Stimulated activated naive B cell treated with anti-CD40 and anti-IgM and Interleukin-4, amounts not matched to agents 10 μg/mL and 1 μg/mL and 100 μg/mL, for 72 hours (primary cell): ENCODE measurements at regions not wholly inside any gene's neighbourhood (a gene's known extent, or its start where the extent isn't known, plus 50 kb on each side); places are given as distances from the start of the nearest gene placed in this dataset.
"Not testable (repeated sequence)": the region's sequence is repeated elsewhere in the genome, so short reads cannot be mapped to it uniquely, and the experiment has no call there.

Source experiments
- ATAC-seq, 2 donors: fragments of 150-1000 bp; cut with Tn5 transposase; replicated peaks; 2 replicates each; pipeline ENCODE4 v1.10.0; 2021; ENCODE audit warnings: moderate library complexity in 1 of 2
- DNase-seq: peaks from one replicate; pipeline ENCODE4 v3.0.0; 2021
- H3K27ac Mint-ChIP-seq: one replicate; pipeline ENCODE4 v1.8.0; 2022; ENCODE audit warnings: mild to moderate bottlenecking, mixed read lengths
- H3K27me3 Mint-ChIP-seq, 2 donors: one replicate each; pipeline ENCODE4 v1.8.0; 2022; ENCODE audit warnings: mixed read lengths in 2 of 2
- H3K36me3 Mint-ChIP-seq, 2 donors: one replicate each; pipeline ENCODE4 v1.8.0; 2022; ENCODE audit warnings: mixed read lengths in 2 of 2, mild to moderate bottlenecking in 1 of 2
- H3K4me1 Mint-ChIP-seq, 2 donors: one replicate each; pipeline ENCODE4 v1.8.0; 2022; ENCODE audit warnings: mixed read lengths in 2 of 2, mild to moderate bottlenecking in 1 of 2
- H3K4me3 Mint-ChIP-seq, 2 donors: one replicate each; pipeline ENCODE4 v1.8.0; 2022; ENCODE audit warnings: mild to moderate bottlenecking in 2 of 2, mixed read lengths in 2 of 2, moderate library complexity in 1 of 2
- H3K9me3 Mint-ChIP-seq, 2 donors: one replicate each; pipeline ENCODE4 v1.8.0; 2022; ENCODE audit warnings: mixed read lengths in 2 of 2, mild to moderate bottlenecking in 1 of 2

GRCh38 chr3:107132674-107133073 lies 244.6 kb upstream of the CCDC54 start:
- no peak for ATAC-seq
- H3K27me3 Mint-ChIP-seq = no peaks in the 10 kb centered on the region

GRCh38 chr3:107133891-107134290 lies 243.3 kb upstream of the CCDC54 start:
- no peak for ATAC-seq
- no peaks in the 10 kb centered on the region for H3K36me3 Mint-ChIP-seq
- H3K27ac Mint-ChIP-seq = no peak overlapping the region

More at GRCh38 chr3:107132674-107133073, 244.6 kb upstream of the CCDC54 start:
- Mint-ChIP-seq H3K4me1 (no peaks in the 10 kb centered on the region), H3K27ac (no peak overlapping the region), H3K9me3 (no peaks in the 10 kb centered on the region), H3K36me3 (no peaks in the 10 kb centered on the region), H3K4me3 (no peak overlapping the region)
- no peak for DNase-seq

GRCh38 chr3:107142171-107142570 lies 235.1 kb upstream of the CCDC54 start:
- H3K4me1 Mint-ChIP-seq = peaks cover 0 to 3% of the 10 kb centered on the region in 2 donors

More at GRCh38 chr3:107133891-107134290, 243.3 kb upstream of the CCDC54 start:
- H3K9me3 Mint-ChIP-seq = no peaks in the 10 kb centered on the region
- H3K4me3 Mint-ChIP-seq = no peak overlapping the region
- no peaks in the 10 kb centered on the region for H3K4me1 Mint-ChIP-seq
- DNase-seq = no peak
- H3K27me3 Mint-ChIP-seq = no peaks in the 10 kb centered on the region

GRCh38 chr3:107142786-107143575 lies 234.3 kb upstream of the CCDC54 start:
- ATAC-seq (no peak), DNase-seq (no peak)
- Mint-ChIP-seq H3K9me3 (peaks cover 8 to 15% of the 10 kb centered on the region in 2 donors), H3K27me3 (no peaks in the 10 kb centered on the region), H3K4me3 (no peak overlapping the region), H3K4me1 (peaks cover 0 to 3% of the 10 kb centered on the region in 2 donors), H3K36me3 (no peaks in the 10 kb centered on the region), H3K27ac (no peak overlapping the region)

More at GRCh38 chr3:107142171-107142570, 235.1 kb upstream of the CCDC54 start:
- no peak overlapping the region for H3K4me3 Mint-ChIP-seq
- no peak overlapping the region for H3K27ac Mint-ChIP-seq
- peaks cover 8 to 15% of the 10 kb centered on the region in 2 donors for H3K9me3 Mint-ChIP-seq
- H3K27me3 Mint-ChIP-seq = no peaks in the 10 kb centered on the region
- H3K36me3 Mint-ChIP-seq = no peaks in the 10 kb centered on the region
- DNase-seq (no peak), ATAC-seq (no peak)

- Mint-ChIP-seq H3K27ac (no peak overlapping the region), H3K36me3 (no peaks in the 10 kb centered on the region), H3K9me3 (peaks cover 0 to 3% of the 10 kb centered on the region in 2 donors), H3K4me3 (no peak overlapping the region), H3K4me1 (no peaks in the 10 kb centered on the region), H3K27me3 (no peaks in the 10 kb centered on the region)
- DNase-seq (no peak), ATAC-seq (no peak)
Measured at GRCh38 chr3:107150675-107151074, 226.6 kb upstream of the CCDC54 start.

- no peaks in the 10 kb centered on the region for H3K4me1 Mint-ChIP-seq
- peaks cover 14% of the 10 kb centered on the region in 2 donors for H3K9me3 Mint-ChIP-seq
- no peak overlapping the region for H3K4me3 Mint-ChIP-seq
- ATAC-seq = no peak
- no peaks in the 10 kb centered on the region for H3K36me3 Mint-ChIP-seq
- no peak for DNase-seq
- peaks cover 0 to 2% of the 10 kb centered on the region in 2 donors for H3K27me3 Mint-ChIP-seq
- H3K27ac Mint-ChIP-seq = no peak overlapping the region
Measured at GRCh38 chr3:107153981-107154380, 223.3 kb upstream of the CCDC54 start.

- no peak for DNase-seq
- H3K27ac Mint-ChIP-seq = no peak overlapping the region
- no peaks in the 10 kb centered on the region for H3K4me1 Mint-ChIP-seq
- H3K9me3 Mint-ChIP-seq = peaks cover 14 to 18% of the 10 kb centered on the region in 2 donors
- peaks cover 0 to 2% of the 10 kb centered on the region in 2 donors for H3K36me3 Mint-ChIP-seq
- H3K4me3 Mint-ChIP-seq = no peak overlapping the region
- no peaks in the 10 kb centered on the region for H3K27me3 Mint-ChIP-seq
- ATAC-seq = no peak
Measured at GRCh38 chr3:107172411-107172810, 204.8 kb upstream of the CCDC54 start.

GRCh38 chr3:107184375-107184774 lies 192.9 kb upstream of the CCDC54 start:
- no peak for DNase-seq
- H3K27ac Mint-ChIP-seq = no peak overlapping the region
- H3K4me3 Mint-ChIP-seq = no peak overlapping the region
- H3K36me3 Mint-ChIP-seq = no peaks in the 10 kb centered on the region
- no peak for ATAC-seq
- H3K9me3 Mint-ChIP-seq = no peaks in the 10 kb centered on the region
- H3K27me3 Mint-ChIP-seq = peaks cover 4 to 9% of the 10 kb centered on the region in 2 donors
- no peaks in the 10 kb centered on the region for H3K4me1 Mint-ChIP-seq

- no peak overlapping the region for H3K27ac Mint-ChIP-seq
- H3K36me3 Mint-ChIP-seq = no peaks in the 10 kb centered on the region
- no peak overlapping the region for H3K4me3 Mint-ChIP-seq
- H3K9me3 Mint-ChIP-seq = no peaks in the 10 kb centered on the region
- no peaks in the 10 kb centered on the region for H3K4me1 Mint-ChIP-seq
- DNase-seq (no peak), ATAC-seq (no peak)
- no peaks in the 10 kb centered on the region for H3K27me3 Mint-ChIP-seq
Measured at GRCh38 chr3:107188262-107188661, 189.0 kb upstream of the CCDC54 start.

- ATAC-seq = no peak
- DNase-seq = no peak
- Mint-ChIP-seq H3K36me3 (no peaks in the 10 kb centered on the region), H3K4me1 (no peaks in the 10 kb centered on the region), H3K4me3 (no peak overlapping the region), H3K9me3 (no peaks in the 10 kb centered on the region), H3K27ac (no peak overlapping the region), H3K27me3 (no peaks in the 10 kb centered on the region)
Measured at GRCh38 chr3:107189158-107189791, 188.0 kb upstream of the CCDC54 start.

GRCh38 chr3:107193116-107193515 lies 184.1 kb upstream of the CCDC54 start:
- Mint-ChIP-seq H3K4me3 (no peak overlapping the region), H3K9me3 (no peaks in the 10 kb centered on the region), H3K27ac (no peak overlapping the region), H3K4me1 (no peaks in the 10 kb centered on the region), H3K27me3 (peaks cover 10 to 12% of the 10 kb centered on the region in 2 donors), H3K36me3 (no peaks in the 10 kb centered on the region)
- ATAC-seq = no peak
- DNase-seq = no peak

GRCh38 chr3:107198581-107199181 lies 178.6 kb upstream of the CCDC54 start:
- no peak for ATAC-seq
- Mint-ChIP-seq H3K27me3 (peaks cover 10 to 17% of the 10 kb centered on the region in 2 donors), H3K4me3 (no peak overlapping the region), H3K4me1 (no peaks in the 10 kb centered on the region), H3K27ac (no peak overlapping the region), H3K9me3 (no peaks in the 10 kb centered on the region), H3K36me3 (no peaks in the 10 kb centered on the region)
- DNase-seq = no peak

GRCh38 chr3:107201146-107201545 lies 176.1 kb upstream of the CCDC54 start:
- no peaks in the 10 kb centered on the region for H3K9me3 Mint-ChIP-seq
- ATAC-seq (no peak), DNase-seq (no peak)
- H3K4me3 Mint-ChIP-seq = no peak overlapping the region
- no peaks in the 10 kb centered on the region for H3K36me3 Mint-ChIP-seq
- no peak overlapping the region for H3K27ac Mint-ChIP-seq
- no peaks in the 10 kb centered on the region for H3K4me1 Mint-ChIP-seq
- peaks cover 4 to 13% of the 10 kb centered on the region in 2 donors for H3K27me3 Mint-ChIP-seq

- not testable (repeated sequence) for H3K9me3 Mint-ChIP-seq, H3K27ac Mint-ChIP-seq, ATAC-seq, H3K27me3 Mint-ChIP-seq, H3K36me3 Mint-ChIP-seq, DNase-seq, H3K4me3 Mint-ChIP-seq, H3K4me1 Mint-ChIP-seq
Measured at GRCh38 chr3:107202885-107203284, 174.4 kb upstream of the CCDC54 start.

GRCh38 chr3:107204121-107204520 lies 173.1 kb upstream of the CCDC54 start:
- Mint-ChIP-seq H3K27me3 (peaks cover 0 to 7% of the 10 kb centered on the region in 2 donors), H3K36me3 (no peaks in the 10 kb centered on the region), H3K9me3 (no peaks in the 10 kb centered on the region), H3K4me1 (peaks cover 0 to 6% of the 10 kb centered on the region in 2 donors), H3K27ac (no peak overlapping the region), H3K4me3 (no peak overlapping the region)
- DNase-seq (no peak), ATAC-seq (no peak)
